Keratinocyte (primary cell): ENCODE measurements at regions not wholly inside any gene's neighbourhood (a gene's known extent, or its start where the extent isn't known, plus 50 kb on each side); places are given as distances from the start of the nearest gene placed in this dataset.

Experiments
- DNase-seq: peaks from one replicate; pipeline ENCODE4 v3.0.0-alpha.2; 2011; ENCODE audit warnings: low read depth, missing footprints, low spot score
- FAIRE-seq: peaks from 2 replicates; lab custom pipeline; 2011; peaks lifted over from hg19 to GRCh38; lab: Jason Lieb, UNC
- H2AFZ ChIP-seq: 2 replicates; pipeline ENCODE4 v1.6.0; 2012; ENCODE audit warnings: low read length, control low read depth, inconsistent platforms; ENCODE audit not compliant: control insufficient read depth
- H3K27ac ChIP-seq: 2 replicates; pipeline ENCODE4 v1.5.1; 2011; ENCODE audit warnings: low read length; ENCODE audit not compliant: control insufficient read depth, insufficient read depth
- H3K27me3 ChIP-seq: 3 replicates; pipeline ENCODE4 v1.6.0; 2011; ENCODE audit warnings: low read length; ENCODE audit not compliant: control insufficient read depth, insufficient read depth; ENCODE audit errors: extremely low read depth
- H3K36me3 ChIP-seq, 2 experiments: 2 replicates in 1 of 2; 3 replicates in 1 of 2; pipeline ENCODE4 v1.5.1; 2011; ENCODE audit warnings: low read length in 2 of 2, mild to moderate bottlenecking in 1 of 2; ENCODE audit not compliant: control insufficient read depth in 2 of 2, insufficient read depth in 2 of 2; ENCODE audit errors: extremely low read depth in 1 of 2
- H3K4me1 ChIP-seq: 3 replicates; pipeline ENCODE4 v1.5.1; 2011; ENCODE audit warnings: low read length; ENCODE audit not compliant: control insufficient read depth, insufficient read depth; ENCODE audit errors: extremely low read depth
- H3K4me2 ChIP-seq: 3 replicates; pipeline ENCODE4 v1.6.0; 2011; ENCODE audit warnings: low read depth, low read length; ENCODE audit not compliant: control insufficient read depth, insufficient read depth; ENCODE audit errors: extremely low read depth
- H3K4me3 ChIP-seq, 3 experiments: fragments of 200-600 bp in 1 of 3; sonication (generic) in 1 of 3; 2 replicates in 2 of 3; 3 replicates in 1 of 3; pipeline ENCODE4 v1.5.1; 2011 to 2016; ENCODE audit warnings: low read length in 3 of 3, mild to moderate bottlenecking in 3 of 3, control low read depth in 2 of 3, inconsistent platforms in 1 of 3, low read depth in 1 of 3, mixed read lengths in 1 of 3, mixed run types in 1 of 3, moderate library complexity in 1 of 3; ENCODE audit not compliant: control insufficient read depth in 2 of 3, insufficient read depth in 2 of 3; ENCODE audit errors: extremely low read depth in 1 of 3
- H3K79me2 ChIP-seq: 2 replicates; pipeline ENCODE4 v1.6.0; 2012; ENCODE audit warnings: low read length; ENCODE audit not compliant: control insufficient read depth, insufficient read depth
- H3K9ac ChIP-seq: 3 replicates; pipeline ENCODE4 v1.6.0; 2011; ENCODE audit warnings: low read length; ENCODE audit not compliant: control insufficient read depth, insufficient read depth; ENCODE audit errors: extremely low read depth
- H3K9me1 ChIP-seq: 3 replicates; pipeline ENCODE4 v1.6.0; 2011; ENCODE audit warnings: low read length; ENCODE audit not compliant: control insufficient read depth, insufficient read depth; ENCODE audit errors: extremely low read depth
- H3K9me3 ChIP-seq: 2 replicates; pipeline ENCODE4 v1.5.1; 2012; ENCODE audit warnings: low read depth, low read length; ENCODE audit not compliant: control insufficient read depth
- H4K20me1 ChIP-seq: 3 replicates; pipeline ENCODE4 v1.6.0; 2011; ENCODE audit warnings: low read length; ENCODE audit not compliant: control insufficient read depth, insufficient read depth; ENCODE audit errors: extremely low read depth
- EZH2 ChIP-seq: IDR thresholded peaks from one replicate; pipeline ENCODE4 v1.6.1; 2012; ENCODE audit warnings: inconsistent platforms, mild to moderate bottlenecking, low read length, moderate library complexity
- dilution Hi-C: fragments of 300-500 bp; cut with MboI; formaldehyde crosslinking; loops from one replicate; pipeline ENCODE4 v1.7.0; 2020; ENCODE audit warnings: low sequenced_read_pairs; ENCODE audit not compliant: extremely low pct_ligation_motif_present
- TF ChIP-seq, protein P1 (sequence below), 3 experiments: IDR thresholded peaks in 1 of 3; conservative IDR thresholded peaks in 1 of 3; optimal IDR thresholded peaks in 1 of 3; 2 replicates in 2 of 3; 3 replicates in 1 of 3; pipeline versions ENCODE3 to v1.5.1; 2011; ENCODE audit warnings: low read length in 3 of 3, mild to moderate bottlenecking in 3 of 3, moderate library complexity in 2 of 3, control low read depth in 1 of 3, inconsistent platforms in 1 of 3; ENCODE audit not compliant: insufficient read depth in 2 of 3; ENCODE audit errors: extremely low read depth in 1 of 3

- H3K4me1 ChIP-seq: peaks cover 16% of the 10 kb centered on the region
- peak overlapping the region; percentile 35 for H3K4me2 ChIP-seq
- dilution Hi-C loops: no loop called here
- no peak for DNase-seq
- H3K79me2 ChIP-seq: no peaks in the 10 kb centered on the region
- H3K9me3 ChIP-seq: no peaks in the 10 kb centered on the region
- no peaks in the 10 kb centered on the region for H4K20me1 ChIP-seq
- no peaks in the 10 kb centered on the region for H3K9me1 ChIP-seq
- peak overlapping the region; percentile 49 for H3K9ac ChIP-seq
- H2AFZ ChIP-seq: no peak overlapping the region
- no peaks in the 10 kb centered on the region for H3K27me3 ChIP-seq
- peak overlapping the region; percentile 81 for H3K27ac ChIP-seq
- H3K4me3 ChIP-seq: no peak overlapping the region
- no peaks in the 10 kb centered on the region for H3K36me3 ChIP-seq
- TF ChIP-seq EZH2: no peak
- TF ChIP-seq, protein P1, sequence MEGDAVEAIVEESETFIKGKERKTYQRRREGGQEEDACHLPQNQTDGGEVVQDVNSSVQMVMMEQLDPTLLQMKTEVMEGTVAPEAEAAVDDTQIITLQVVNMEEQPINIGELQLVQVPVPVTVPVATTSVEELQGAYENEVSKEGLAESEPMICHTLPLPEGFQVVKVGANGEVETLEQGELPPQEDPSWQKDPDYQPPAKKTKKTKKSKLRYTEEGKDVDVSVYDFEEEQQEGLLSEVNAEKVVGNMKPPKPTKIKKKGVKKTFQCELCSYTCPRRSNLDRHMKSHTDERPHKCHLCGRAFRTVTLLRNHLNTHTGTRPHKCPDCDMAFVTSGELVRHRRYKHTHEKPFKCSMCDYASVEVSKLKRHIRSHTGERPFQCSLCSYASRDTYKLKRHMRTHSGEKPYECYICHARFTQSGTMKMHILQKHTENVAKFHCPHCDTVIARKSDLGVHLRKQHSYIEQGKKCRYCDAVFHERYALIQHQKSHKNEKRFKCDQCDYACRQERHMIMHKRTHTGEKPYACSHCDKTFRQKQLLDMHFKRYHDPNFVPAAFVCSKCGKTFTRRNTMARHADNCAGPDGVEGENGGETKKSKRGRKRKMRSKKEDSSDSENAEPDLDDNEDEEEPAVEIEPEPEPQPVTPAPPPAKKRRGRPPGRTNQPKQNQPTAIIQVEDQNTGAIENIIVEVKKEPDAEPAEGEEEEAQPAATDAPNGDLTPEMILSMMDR (optimal IDR thresholded peaks at IDR 0.05 in 1 of 3, IDR thresholded peaks at IDR 0.05 in 1 of 3, conservative IDR thresholded peaks at IDR 0.05 in 1 of 3; ENCODE audit: extremely low read depth in 1 of 3, insufficient read depth in 2 of 3, low read length in 3 of 3): no peak
- FAIRE-seq: peak; percentile 52
These were observed 418.9 kb downstream of the KLF12 start for GRCh38 chr13:73715114-73715910.

GRCh38 chr13:73714522-73714921, 419.7 kb downstream of the KLF12 start:
- Histone ChIP-seq H3K9me1 (no peaks in the 10 kb centered on the region), H3K4me2 (no peak overlapping the region), H3K4me3 (no peak overlapping the region), H3K9ac (no peak overlapping the region), H3K9me3 (no peaks in the 10 kb centered on the region), H3K27ac (no peak overlapping the region), H3K79me2 (no peaks in the 10 kb centered on the region), H2AFZ (no peak overlapping the region), H4K20me1 (no peaks in the 10 kb centered on the region), H3K27me3 (no peaks in the 10 kb centered on the region), H3K4me1 (peaks cover 11% of the 10 kb centered on the region), H3K36me3 (no peaks in the 10 kb centered on the region)
- DNase-seq (no peak), FAIRE-seq (no peak)
- TF ChIP-seq EZH2: no peak
- TF ChIP-seq, protein P1 (optimal IDR thresholded peaks at IDR 0.05 in 1 of 3, IDR thresholded peaks at IDR 0.05 in 1 of 3, conservative IDR thresholded peaks at IDR 0.05 in 1 of 3; ENCODE audit: extremely low read depth in 1 of 3, insufficient read depth in 2 of 3, low read length in 3 of 3): no peak
- dilution Hi-C loops: no loop called here
